Activated T-helper 9 cell treated with anti-CD3 and anti-CD28 coated beads, Interleukin-2, amount 50 U/mL, for 16 hours (primary cell): ENCODE measurements at regions not wholly inside any gene's neighbourhood (a gene's known extent, or its start where the extent isn't known, plus 50 kb on each side); places are given as distances from the start of the nearest gene placed in this dataset.
"Not testable (repeated sequence)": the region's sequence is repeated elsewhere in the genome, so short reads cannot be mapped to it uniquely, and the experiment has no call there.

Experiments used
- DNase-seq: peaks from one replicate; pipeline ENCODE4 v3.0.0-alpha.2; 2020; ENCODE audit warnings: low read depth

- DNase-seq = no peak
Measured at GRCh38 chr3:153442799-153443487, 280.9 kb downstream of the RAP2B start.

- DNase-seq = no peak
Measured at GRCh38 chr3:153443961-153444360, 281.9 kb downstream of the RAP2B start.

DNA sequence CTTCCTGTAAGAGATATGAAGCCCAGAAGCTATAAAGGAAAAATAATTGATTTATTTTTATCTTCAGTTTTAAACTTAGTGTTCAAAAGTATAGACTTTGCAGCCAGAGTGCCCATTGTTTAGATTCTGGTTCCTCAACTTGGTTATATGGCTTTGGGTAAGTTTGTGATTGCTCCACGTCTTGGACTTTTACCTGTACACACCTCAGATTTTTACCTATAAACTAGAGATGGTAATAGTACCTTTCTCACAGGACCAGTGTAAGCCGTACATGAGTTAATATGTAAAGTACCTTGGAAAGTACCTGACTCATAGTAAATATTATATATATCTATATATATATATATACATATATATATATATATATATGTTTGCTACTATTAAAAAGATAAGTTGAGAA, 283.8 kb downstream of the RAP2B start:
- DNase-seq = no peak

DNA sequence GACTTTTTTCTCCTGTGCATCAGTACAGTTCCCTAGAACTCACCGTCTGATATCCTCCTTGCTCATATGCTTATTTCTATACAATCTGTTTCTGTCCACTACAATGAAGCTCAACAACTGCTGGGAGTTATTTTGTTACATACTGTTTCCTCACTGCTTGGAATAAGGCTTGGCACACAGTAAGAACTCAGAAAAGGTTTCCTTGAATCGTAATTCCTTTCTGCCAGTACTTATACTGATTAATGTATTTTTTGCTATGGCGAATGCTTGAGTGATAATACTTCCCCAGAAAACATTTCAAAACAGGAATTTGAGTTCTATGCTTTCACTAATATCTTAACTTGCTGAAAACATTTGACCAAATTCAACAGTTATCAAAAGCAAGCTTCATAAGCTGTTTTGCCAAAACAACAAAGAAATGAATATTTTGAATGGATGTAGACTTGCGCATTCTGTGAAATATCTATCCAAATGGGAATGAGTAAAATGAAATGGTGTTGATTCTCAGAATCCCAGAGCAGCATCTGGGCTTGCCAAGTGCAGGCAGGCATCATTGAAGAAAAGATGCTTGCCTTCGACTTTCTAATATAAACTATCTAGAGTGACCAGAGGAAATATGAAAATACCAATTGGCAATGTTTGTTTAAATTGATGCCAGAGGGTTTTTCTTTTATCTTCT, 286.3 kb downstream of the RAP2B start:
- no peak for DNase-seq

- no peak for DNase-seq
Measured at GRCh38 chr3:153456833-153457545, 295.0 kb downstream of the RAP2B start.

DNA sequence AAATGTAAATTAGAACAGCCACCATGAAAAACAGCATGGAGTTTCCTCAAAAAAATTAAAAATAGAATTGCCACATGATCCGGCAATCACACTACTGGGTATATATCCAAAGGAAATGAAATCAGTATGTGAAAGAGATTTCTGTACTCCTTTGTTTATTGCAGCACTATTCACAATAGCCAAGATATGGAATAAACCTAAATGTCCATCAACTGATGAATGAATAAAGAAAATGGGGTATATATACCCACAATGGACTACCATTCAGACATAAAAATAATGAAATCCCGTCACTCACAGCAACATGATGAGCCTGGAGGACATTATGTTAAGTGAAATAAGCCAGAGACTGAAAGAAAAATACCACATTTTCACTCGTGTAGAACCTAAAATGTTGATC, 296.9 kb downstream of the RAP2B start:
- DNase-seq = no peak

GRCh38 chr3:153462545-153462944, 300.5 kb downstream of the RAP2B start:
- no peak for DNase-seq

DNA sequence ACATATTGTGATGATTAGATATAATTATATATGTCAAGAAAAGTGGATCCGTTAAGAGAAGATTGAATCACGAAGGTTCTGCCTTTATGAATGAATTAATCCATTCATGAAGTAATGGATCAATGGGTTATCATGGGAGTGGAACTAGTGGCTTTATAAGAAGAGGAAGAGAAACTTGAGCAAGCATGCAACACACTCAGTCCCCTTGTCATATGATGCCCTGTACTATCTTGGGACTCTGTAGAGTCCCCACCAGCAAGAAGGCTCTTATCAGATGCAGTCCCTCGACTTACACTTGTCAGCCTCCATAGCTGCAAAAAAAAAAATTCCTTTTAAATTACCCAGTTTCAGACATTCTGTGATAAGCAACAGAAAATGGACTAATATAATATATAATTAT, 301.9 kb downstream of the RAP2B start:
- no peak for DNase-seq

GRCh38 chr3:153469162-153469561, 307.1 kb downstream of the RAP2B start:
- DNase-seq = no peak

DNA sequence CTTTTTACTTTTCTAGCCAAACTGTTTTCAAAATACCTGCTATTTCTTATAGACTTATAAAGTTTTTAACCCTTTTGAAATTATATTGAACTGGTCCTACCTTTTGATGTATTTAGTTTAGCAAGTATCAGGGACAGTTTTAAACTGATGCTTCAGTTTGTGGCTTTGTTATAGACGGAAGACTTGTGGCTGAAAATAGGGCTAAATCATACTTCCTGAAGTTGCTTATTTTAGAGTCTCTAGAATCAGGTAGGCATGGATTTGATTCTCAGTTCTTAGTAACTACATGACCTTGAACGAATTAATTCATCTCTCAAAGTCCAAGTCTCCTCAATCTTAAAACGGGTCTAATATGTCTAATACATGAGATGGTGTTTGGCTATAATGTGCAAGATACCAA, 322.8 kb downstream of the RAP2B start:
- DNase-seq = no peak

DNA sequence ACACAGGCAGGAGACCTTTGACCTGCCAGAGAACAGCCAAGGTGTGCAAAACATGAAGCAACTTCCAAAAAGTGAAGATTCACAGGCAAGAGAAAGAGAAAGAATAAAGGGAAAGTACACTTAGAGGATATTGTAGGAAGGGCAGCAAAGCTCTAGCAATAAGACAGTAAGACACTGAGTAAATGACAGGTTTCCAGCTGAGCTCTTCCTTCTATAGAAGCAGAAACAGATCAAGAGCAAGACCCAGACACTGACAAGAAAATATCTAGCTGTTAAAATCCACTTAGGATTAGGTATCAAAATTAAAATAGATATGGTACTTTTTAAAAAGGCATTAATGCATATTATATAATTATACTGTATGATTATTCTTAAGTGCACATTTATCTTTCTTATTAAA, 333.4 kb downstream of the RAP2B start:
- no peak for DNase-seq

DNA sequence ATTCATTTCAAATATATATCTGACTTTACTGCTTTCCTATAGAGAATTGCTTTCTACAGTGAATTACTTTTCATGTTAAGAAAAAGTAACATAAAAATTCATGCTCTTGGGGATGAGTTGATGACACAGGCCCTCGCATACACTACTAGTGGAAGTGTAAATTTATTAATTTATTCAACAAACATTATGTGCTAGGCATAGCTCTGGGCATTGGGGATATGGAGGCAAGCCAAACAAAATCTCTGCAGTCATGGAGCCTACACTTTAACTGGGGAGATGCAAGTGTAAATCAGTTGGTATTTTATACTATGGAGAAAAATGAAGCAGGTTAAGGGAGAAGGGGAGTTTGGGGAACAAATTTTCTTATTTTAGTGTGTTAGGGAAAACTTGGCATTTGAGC, 340.7 kb downstream of the RAP2B start:
- DNase-seq = no peak

DNA sequence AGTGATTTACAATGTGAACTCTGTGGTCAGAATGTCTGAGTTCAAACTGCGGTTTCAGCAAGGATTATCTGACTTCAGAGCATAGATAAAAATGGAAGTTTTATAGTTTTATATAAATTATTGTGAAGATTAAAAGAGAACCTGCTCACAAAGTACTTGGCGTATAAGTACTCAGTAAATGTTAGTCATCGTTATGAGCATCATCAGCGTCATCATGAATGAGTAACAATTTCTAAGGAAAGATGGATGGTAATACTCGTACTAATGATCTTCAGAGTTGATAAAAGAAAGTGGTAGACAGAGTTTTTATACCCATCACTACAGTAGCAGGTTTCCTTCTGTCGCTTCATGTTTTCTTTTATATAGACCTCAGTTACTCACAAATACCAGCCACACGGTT, 341.8 kb downstream of the RAP2B start:
- DNase-seq = no peak

GRCh38 chr3:153506205-153506604, 344.2 kb downstream of the RAP2B start:
- not testable (repeated sequence) for DNase-seq

- DNase-seq = not testable (repeated sequence)
Measured at GRCh38 chr3:153506686-153507085, 344.7 kb downstream of the RAP2B start.

GRCh38 chr3:153513236-153513635, 351.2 kb downstream of the RAP2B start:
- DNase-seq = no peak

- no peak for DNase-seq
Measured at GRCh38 chr3:153528473-153528872, 366.4 kb downstream of the RAP2B start.

GRCh38 chr3:153539263-153539662, 377.2 kb downstream of the RAP2B start:
- DNase-seq = no peak

GRCh38 chr3:153545471-153545870, 383.4 kb downstream of the RAP2B start:
- DNase-seq = no peak

GRCh38 chr3:153547970-153548369, 385.9 kb downstream of the RAP2B start:
- no peak for DNase-seq

- DNase-seq = not testable (repeated sequence)
Measured at GRCh38 chr3:153549686-153550085, 387.7 kb downstream of the RAP2B start.

GRCh38 chr3:153551536-153552285, 389.7 kb downstream of the RAP2B start:
- DNase-seq = no peak
